Activated CD8-positive, alpha-beta T cell treated with anti-CD3 and anti-CD28 coated beads for 36 hours (primary cell): ENCODE measurements at regions not wholly inside any gene's neighbourhood (a gene's known extent, or its start where the extent isn't known, plus 50 kb on each side); places are given as distances from the start of the nearest gene placed in this dataset.

ENCODE experiments used
- ATAC-seq: fragments of 200-7000 bp; cut with Tn5 transposase; one replicate; pipeline ENCODE4 v1.10.0; 2021; ENCODE audit warnings: mild to moderate bottlenecking, moderate library complexity
- CTCF ChIA-PET: fragments of 350-600 bp; sonication (Branson Sonifier 250); formaldehyde crosslinking; loops from one replicate; lab custom pipeline; 2021; ENCODE audit warnings: antibody characterized with exemption; lab: Charles Lee
- POLR2A ChIA-PET: fragments of 350-600 bp; sonication (Branson Sonifier 250); formaldehyde crosslinking; loops from one replicate; lab custom pipeline; 2021; ENCODE audit warnings: antibody characterized with exemption; lab: Charles Lee
- DNase-seq: peaks from one replicate; pipeline ENCODE4 v3.0.0-alpha.2; 2020
- H3K27ac Mint-ChIP-seq: one replicate; pipeline ENCODE4 v1.8.0; 2021; ENCODE audit warnings: mild to moderate bottlenecking, mixed read lengths
- H3K27me3 Mint-ChIP-seq: one replicate; pipeline ENCODE4 v1.8.0; 2021; ENCODE audit warnings: mixed read lengths
- H3K36me3 Mint-ChIP-seq: one replicate; pipeline ENCODE4 v1.8.0; 2021; ENCODE audit warnings: low read depth, mixed read lengths
- H3K4me1 Mint-ChIP-seq: one replicate; pipeline ENCODE4 v1.8.0; 2021; ENCODE audit warnings: low read depth, mixed read lengths
- H3K4me3 Mint-ChIP-seq: one replicate; pipeline ENCODE4 v1.8.0; 2021; ENCODE audit warnings: mild to moderate bottlenecking, moderate library complexity, mixed read lengths
- H3K9me3 Mint-ChIP-seq: one replicate; pipeline ENCODE4 v1.8.0; 2021; ENCODE audit warnings: mixed read lengths
- intact Hi-C: fragments of 100-400 bp; cut with micrococcal nuclease; formaldehyde crosslinking; loops from one replicate; pipeline ENCODE4 v1.10.0; 2022
- TF ChIP-seq, protein P1 (sequence below): fragments of 200-600 bp; IDR thresholded peaks from one replicate; pipeline ENCODE4 v1.8.0; 2022; ENCODE audit warnings: antibody characterized with exemption, mild to moderate bottlenecking

DNA sequence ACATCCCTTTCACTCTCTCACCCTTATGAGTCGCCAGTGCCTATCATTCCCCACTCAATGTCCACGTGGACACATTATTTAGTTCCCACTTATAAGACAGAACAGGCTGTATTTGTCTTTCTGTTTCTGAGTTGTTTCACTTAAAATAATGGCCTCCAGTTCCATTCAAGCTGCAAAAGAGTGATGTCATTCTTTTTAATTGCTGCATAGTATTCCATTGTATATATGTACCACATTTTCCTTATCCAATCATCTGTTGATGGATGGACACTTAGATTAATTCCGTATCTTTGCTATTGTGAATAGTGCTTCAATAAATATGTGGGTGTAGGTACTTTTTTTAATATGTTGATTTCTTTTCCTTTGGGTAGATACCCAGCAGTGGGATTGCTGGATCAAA is 79.1 kb downstream of the ZNF365 start:
- Mint-ChIP-seq H3K4me1 (peaks cover 16% of the 10 kb centered on the region), H3K9me3 (no peaks in the 10 kb centered on the region), H3K36me3 (no peaks in the 10 kb centered on the region), H3K27ac (no peak overlapping the region), H3K4me3 (no peak overlapping the region), H3K27me3 (peaks cover 8% of the 10 kb centered on the region)
- ChIA-PET CTCF (no interaction called here), POLR2A (no interaction called here)
- no peak for ATAC-seq
- TF ChIP-seq, protein P1, sequence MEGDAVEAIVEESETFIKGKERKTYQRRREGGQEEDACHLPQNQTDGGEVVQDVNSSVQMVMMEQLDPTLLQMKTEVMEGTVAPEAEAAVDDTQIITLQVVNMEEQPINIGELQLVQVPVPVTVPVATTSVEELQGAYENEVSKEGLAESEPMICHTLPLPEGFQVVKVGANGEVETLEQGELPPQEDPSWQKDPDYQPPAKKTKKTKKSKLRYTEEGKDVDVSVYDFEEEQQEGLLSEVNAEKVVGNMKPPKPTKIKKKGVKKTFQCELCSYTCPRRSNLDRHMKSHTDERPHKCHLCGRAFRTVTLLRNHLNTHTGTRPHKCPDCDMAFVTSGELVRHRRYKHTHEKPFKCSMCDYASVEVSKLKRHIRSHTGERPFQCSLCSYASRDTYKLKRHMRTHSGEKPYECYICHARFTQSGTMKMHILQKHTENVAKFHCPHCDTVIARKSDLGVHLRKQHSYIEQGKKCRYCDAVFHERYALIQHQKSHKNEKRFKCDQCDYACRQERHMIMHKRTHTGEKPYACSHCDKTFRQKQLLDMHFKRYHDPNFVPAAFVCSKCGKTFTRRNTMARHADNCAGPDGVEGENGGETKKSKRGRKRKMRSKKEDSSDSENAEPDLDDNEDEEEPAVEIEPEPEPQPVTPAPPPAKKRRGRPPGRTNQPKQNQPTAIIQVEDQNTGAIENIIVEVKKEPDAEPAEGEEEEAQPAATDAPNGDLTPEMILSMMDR, result no peak
- DNase-seq, result no peak
- intact Hi-C loops, result no loop called here

DNA sequence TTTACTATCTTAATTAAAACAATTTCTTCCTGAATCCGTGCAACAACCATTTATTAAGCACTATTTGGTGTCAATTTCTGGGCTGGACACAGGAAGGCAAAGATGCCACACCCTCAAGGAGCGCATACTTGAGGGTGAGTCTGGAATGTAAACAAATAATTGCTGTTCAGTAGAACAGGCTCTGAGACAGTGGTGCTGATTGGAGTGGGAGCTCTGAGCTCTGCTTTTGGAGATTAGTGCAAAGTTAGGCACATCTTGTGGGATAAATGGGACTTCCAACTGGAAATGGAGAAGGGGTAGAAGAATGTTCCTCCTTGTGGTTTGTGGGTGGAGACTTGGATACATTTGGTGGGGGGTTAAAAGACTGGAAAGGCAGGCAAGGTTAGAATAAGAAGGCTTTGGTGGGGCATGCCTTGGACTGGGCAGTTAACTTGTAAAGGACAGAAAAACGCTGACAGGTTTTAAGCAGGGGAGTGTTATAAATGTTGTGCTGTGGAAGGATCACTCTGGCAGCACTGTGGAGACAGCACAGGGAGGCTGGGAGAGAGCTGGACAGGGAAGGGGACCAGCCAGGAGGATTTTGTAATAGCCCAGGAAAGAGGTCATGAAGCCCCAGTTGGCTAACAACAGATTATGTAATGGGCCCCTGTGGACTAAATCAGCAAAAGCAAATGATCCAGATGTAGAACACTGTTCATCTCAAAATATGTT is 80.7 kb downstream of the ZNF365 start:
- H3K27ac Mint-ChIP-seq, result no peak overlapping the region
- ChIA-PET POLR2A (no interaction called here), CTCF (interaction anchor here (1.4 kb wide), 1 partner anchor 17 kb away, joined by 4 read pairs; no protein-coding TSS in a partner anchor)
- no peak for DNase-seq
- H3K4me1 Mint-ChIP-seq, result peaks cover 16% of the 10 kb centered on the region
- TF ChIP-seq, protein P1, result no peak
- intact Hi-C loops, result no loop called here
- H3K27me3 Mint-ChIP-seq, result peaks cover 5% of the 10 kb centered on the region
- no peak for ATAC-seq
- H3K4me3 Mint-ChIP-seq, result no peak overlapping the region
- H3K36me3 Mint-ChIP-seq, result no peaks in the 10 kb centered on the region
- H3K9me3 Mint-ChIP-seq, result no peaks in the 10 kb centered on the region

DNA sequence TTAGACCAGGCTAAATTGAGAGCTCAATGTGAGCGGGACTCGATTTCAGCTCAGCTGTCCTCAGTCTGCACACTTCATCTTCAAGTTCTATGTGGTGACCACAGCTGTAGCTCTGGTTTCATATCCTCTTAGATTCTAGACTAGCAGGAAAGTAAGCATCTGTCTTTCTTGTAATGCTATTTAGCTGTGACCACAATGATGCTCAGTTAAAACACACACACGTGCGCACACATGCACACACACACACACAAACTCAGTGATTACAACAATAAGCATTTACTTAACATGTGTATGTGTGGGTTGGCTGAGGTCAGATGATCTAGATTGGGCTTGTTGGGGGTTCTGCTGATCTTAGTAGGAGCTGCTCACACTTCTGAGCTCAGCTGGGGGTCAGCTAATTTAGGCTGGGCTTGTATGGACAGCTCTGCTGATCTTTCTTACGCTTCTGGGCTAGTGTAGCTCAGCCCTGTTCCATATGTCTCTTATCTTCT is 82.5 kb downstream of the ZNF365 start:
- ATAC-seq (no peak), DNase-seq (peak; percentile 11)
- ChIA-PET POLR2A (no interaction called here), CTCF (interaction anchor here (0.8 to 1.4 kb wide), 4 partner anchors 13 to 35 kb away, joined by 3 to 5 read pairs (median 3); no protein-coding TSS in a partner anchor)
- no peak overlapping the region for H3K27ac Mint-ChIP-seq
- H3K36me3 Mint-ChIP-seq, result no peaks in the 10 kb centered on the region
- no peak overlapping the region for H3K4me3 Mint-ChIP-seq
- no peaks in the 10 kb centered on the region for H3K9me3 Mint-ChIP-seq
- peaks cover 16% of the 10 kb centered on the region for H3K4me1 Mint-ChIP-seq
- TF ChIP-seq, protein P1, result no peak
- intact Hi-C loops, result no loop called here
- peaks cover 4% of the 10 kb centered on the region for H3K27me3 Mint-ChIP-seq

DNA sequence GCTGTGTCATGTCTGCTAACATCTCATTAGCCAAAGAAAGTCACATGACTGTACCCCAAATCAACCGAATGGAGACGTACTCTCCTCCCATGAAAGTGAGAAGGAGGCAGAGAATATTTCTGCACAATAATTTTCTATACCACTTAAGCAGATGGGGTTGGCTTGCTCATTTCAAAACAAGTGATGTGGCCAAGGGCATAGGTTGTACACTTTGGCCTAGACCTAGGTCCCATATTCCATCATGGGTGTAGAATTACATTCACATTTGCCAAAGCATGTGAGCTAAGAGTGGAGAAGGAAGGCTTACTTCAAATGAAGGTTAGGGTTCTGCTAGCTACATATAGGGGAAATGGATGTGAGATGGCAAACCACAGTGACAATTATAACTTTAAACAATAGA is 83.0 kb downstream of the ZNF365 start:
- H3K9me3 Mint-ChIP-seq, result no peaks in the 10 kb centered on the region
- CTCF ChIA-PET, result interaction anchor here (0.8 to 1.4 kb wide), 4 partner anchors 14 to 34 kb away, joined by 3 to 5 read pairs (median 3); no protein-coding TSS in a partner anchor
- peaks cover 16% of the 10 kb centered on the region for H3K4me1 Mint-ChIP-seq
- TF ChIP-seq, protein P1, result no peak
- POLR2A ChIA-PET, result no interaction called here
- no peak for ATAC-seq
- intact Hi-C loops, result no loop called here
- no peak overlapping the region for H3K27ac Mint-ChIP-seq
- no peak for DNase-seq
- H3K4me3 Mint-ChIP-seq, result no peak overlapping the region
- peaks cover 4% of the 10 kb centered on the region for H3K27me3 Mint-ChIP-seq
- no peaks in the 10 kb centered on the region for H3K36me3 Mint-ChIP-seq

DNA sequence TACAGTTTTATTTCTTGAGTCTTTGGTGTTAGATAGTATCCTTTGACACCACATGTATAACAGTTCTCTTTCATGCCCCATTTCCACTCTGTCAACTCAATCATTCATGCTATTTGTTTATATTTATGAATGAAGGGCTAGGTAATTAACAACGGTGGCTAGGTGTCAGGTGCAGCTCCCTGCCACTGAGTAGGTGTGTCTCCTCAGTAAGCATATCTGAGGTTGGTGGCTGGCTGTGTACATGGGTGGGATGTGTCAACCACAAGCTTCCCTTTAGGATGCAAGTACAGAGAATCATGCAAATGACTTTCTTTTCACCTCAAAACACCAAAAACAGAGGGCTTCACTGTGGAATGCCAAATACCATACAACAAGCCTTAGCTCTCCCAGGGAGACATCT is 83.4 kb downstream of the ZNF365 start:
- Mint-ChIP-seq H3K4me1 (peaks cover 16% of the 10 kb centered on the region), H3K9me3 (no peaks in the 10 kb centered on the region), H3K4me3 (no peak overlapping the region), H3K27ac (no peak overlapping the region), H3K27me3 (peaks cover 4% of the 10 kb centered on the region), H3K36me3 (no peaks in the 10 kb centered on the region)
- CTCF ChIA-PET, result interaction anchor here (0.8 to 1.4 kb wide), 3 partner anchors 16 to 34 kb away, joined by 3 to 5 read pairs (median 3); no protein-coding TSS in a partner anchor
- intact Hi-C loops, result no loop called here
- ATAC-seq (no peak), DNase-seq (no peak)
- POLR2A ChIA-PET, result no interaction called here
- TF ChIP-seq, protein P1, result no peak
